C4-2B (cell line): ENCODE measurements at regions not wholly inside any gene's neighbourhood (a gene's known extent, or its start where the extent isn't known, plus 50 kb on each side); places are given as distances from the start of the nearest gene placed in this dataset.

ENCODE experiments used
- ZFX ChIP-seq: fragments of 450-650 bp; IDR thresholded peaks from 2 replicates; pipeline ENCODE4 v1.6.1; 2017
- TF ChIP-seq, protein P1 (sequence below): fragments of 450-650 bp; conservative IDR thresholded peaks from 2 replicates; pipeline ENCODE4 v1.5.1; 2017; ENCODE audit warnings: mild to moderate bottlenecking

DNA sequence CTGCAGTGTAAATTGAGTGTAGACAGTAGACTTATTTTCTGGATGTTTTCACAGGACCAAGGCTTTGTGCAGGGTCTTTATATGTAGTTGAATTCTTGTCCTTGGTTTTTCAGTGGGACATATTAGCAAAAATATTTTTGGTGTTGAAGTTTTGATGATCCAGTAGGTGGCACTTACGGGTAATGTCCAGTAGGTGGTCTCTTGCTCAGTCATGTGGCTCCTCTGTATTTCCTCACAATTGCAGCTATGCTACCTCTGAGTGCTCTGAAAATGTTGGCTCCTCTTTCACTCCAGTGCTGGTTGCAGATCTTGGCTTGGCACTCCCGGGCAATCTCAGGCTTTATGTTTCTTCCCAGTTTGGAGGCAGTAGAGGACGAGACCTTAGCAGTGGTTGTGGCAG, 419.8 kb upstream of the AMOT start:
- TF ChIP-seq, protein P1, sequence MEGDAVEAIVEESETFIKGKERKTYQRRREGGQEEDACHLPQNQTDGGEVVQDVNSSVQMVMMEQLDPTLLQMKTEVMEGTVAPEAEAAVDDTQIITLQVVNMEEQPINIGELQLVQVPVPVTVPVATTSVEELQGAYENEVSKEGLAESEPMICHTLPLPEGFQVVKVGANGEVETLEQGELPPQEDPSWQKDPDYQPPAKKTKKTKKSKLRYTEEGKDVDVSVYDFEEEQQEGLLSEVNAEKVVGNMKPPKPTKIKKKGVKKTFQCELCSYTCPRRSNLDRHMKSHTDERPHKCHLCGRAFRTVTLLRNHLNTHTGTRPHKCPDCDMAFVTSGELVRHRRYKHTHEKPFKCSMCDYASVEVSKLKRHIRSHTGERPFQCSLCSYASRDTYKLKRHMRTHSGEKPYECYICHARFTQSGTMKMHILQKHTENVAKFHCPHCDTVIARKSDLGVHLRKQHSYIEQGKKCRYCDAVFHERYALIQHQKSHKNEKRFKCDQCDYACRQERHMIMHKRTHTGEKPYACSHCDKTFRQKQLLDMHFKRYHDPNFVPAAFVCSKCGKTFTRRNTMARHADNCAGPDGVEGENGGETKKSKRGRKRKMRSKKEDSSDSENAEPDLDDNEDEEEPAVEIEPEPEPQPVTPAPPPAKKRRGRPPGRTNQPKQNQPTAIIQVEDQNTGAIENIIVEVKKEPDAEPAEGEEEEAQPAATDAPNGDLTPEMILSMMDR = peak; percentile 22; the same call in 1 of the 2 replicates
- TF ChIP-seq ZFX = no peak
